Mesenchymal stem cell (in vitro differentiated cells and primary cell): ENCODE measurements at regions not wholly inside any gene's neighbourhood (a gene's known extent, or its start where the extent isn't known, plus 50 kb on each side); places are given as distances from the start of the nearest gene placed in this dataset.

Experiments used
- DNase-seq: peaks from one replicate; pipeline ENCODE4 v3.0.0-alpha.2; 2013
- H2AFZ ChIP-seq: one replicate; pipeline ENCODE4 v1.6.1; 2013; ENCODE audit warnings: low read depth, mild to moderate bottlenecking, control low read depth, inconsistent platforms, low read length, moderate library complexity
- H2AK5ac ChIP-seq: 2 replicates; pipeline ENCODE4 v1.6.1; 2013; ENCODE audit warnings: low read length, moderate library complexity, mild to moderate bottlenecking, inconsistent platforms; ENCODE audit not compliant: severe bottlenecking
- H2BK120ac ChIP-seq: one replicate; pipeline ENCODE4 v1.6.1; 2013; ENCODE audit warnings: low read depth, mild to moderate bottlenecking, inconsistent platforms, low read length, moderate library complexity
- H2BK12ac ChIP-seq, 2 experiments: one replicate each; pipeline ENCODE4 v1.6.1; 2013; ENCODE audit warnings: inconsistent platforms in 2 of 2, low read length in 2 of 2, mild to moderate bottlenecking in 2 of 2, moderate library complexity in 2 of 2, control low read depth in 1 of 2
- H2BK15ac ChIP-seq: one replicate; pipeline ENCODE4 v1.6.1; 2013; ENCODE audit warnings: mild to moderate bottlenecking, low read depth, inconsistent platforms; ENCODE audit not compliant: poor library complexity, severe bottlenecking
- H2BK5ac ChIP-seq: 2 replicates; pipeline ENCODE4 v1.6.1; 2013; ENCODE audit warnings: low read depth, mild to moderate bottlenecking, low read length, control low read depth, inconsistent platforms; ENCODE audit not compliant: poor library complexity, severe bottlenecking
- H3K14ac ChIP-seq, 2 experiments: one replicate each; pipeline ENCODE4 v1.6.1; 2013; ENCODE audit warnings: inconsistent platforms in 2 of 2, low read length in 2 of 2, control low read depth in 1 of 2, mild to moderate bottlenecking in 1 of 2, moderate library complexity in 1 of 2
- H3K18ac ChIP-seq, 2 experiments: one replicate each; pipeline ENCODE4 v1.6.1; 2013; ENCODE audit warnings: inconsistent platforms in 2 of 2, low read length in 2 of 2, control low read depth in 1 of 2, low read depth in 1 of 2, mild to moderate bottlenecking in 1 of 2
- H3K23ac ChIP-seq, 2 experiments: one replicate each; pipeline ENCODE4 v1.6.1; 2013; ENCODE audit warnings: inconsistent platforms in 2 of 2, low read length in 2 of 2, mild to moderate bottlenecking in 2 of 2, moderate library complexity in 2 of 2, control low read depth in 1 of 2
- H3K27ac ChIP-seq: 2 replicates; pipeline ENCODE4 v1.5.1; 2013; ENCODE audit warnings: mild to moderate bottlenecking, moderate library complexity, low read length, control low read depth, inconsistent platforms; ENCODE audit not compliant: poor library complexity, severe bottlenecking
- H3K27me3 ChIP-seq, 2 experiments: 2 replicates each; pipeline versions ENCODE4 v1.6.1 to v1.7.0; 2013; ENCODE audit warnings: low read length in 2 of 2, mild to moderate bottlenecking in 2 of 2, moderate library complexity in 2 of 2, control low read depth in 1 of 2, inconsistent platforms in 1 of 2; ENCODE audit not compliant: control insufficient read depth in 1 of 2, insufficient read depth in 1 of 2
- H3K36me3 ChIP-seq, 2 experiments: 2 replicates each; pipeline versions ENCODE4 v1.6.1 to v1.7.0; 2013; ENCODE audit warnings: low read length in 2 of 2, control low read depth in 1 of 2, inconsistent platforms in 1 of 2, low read depth in 1 of 2, mild to moderate bottlenecking in 1 of 2; ENCODE audit not compliant: insufficient read depth in 2 of 2, control insufficient read depth in 1 of 2
- H3K4ac ChIP-seq, 2 experiments: one replicate each; pipeline ENCODE4 v1.6.1; 2013; ENCODE audit warnings: inconsistent platforms in 2 of 2, low read length in 2 of 2, mild to moderate bottlenecking in 2 of 2, moderate library complexity in 2 of 2, control low read depth in 1 of 2, low read depth in 1 of 2
- H3K4me1 ChIP-seq: 2 replicates; pipeline ENCODE4 v1.6.1; 2013; ENCODE audit warnings: low read depth, low read length, control low read depth; ENCODE audit not compliant: control insufficient read depth, insufficient read depth
- H3K4me2 ChIP-seq: 2 replicates; pipeline ENCODE4 v1.6.1; 2013; ENCODE audit warnings: low read length, mild to moderate bottlenecking, inconsistent platforms; ENCODE audit not compliant: poor library complexity, severe bottlenecking
- H3K4me3 ChIP-seq, 2 experiments: 2 replicates each; pipeline versions ENCODE4 v1.5.1 to v1.7.0; 2013; ENCODE audit warnings: low read length in 2 of 2, mild to moderate bottlenecking in 2 of 2, control low read depth in 1 of 2, low read depth in 1 of 2; ENCODE audit not compliant: insufficient read depth in 1 of 2
- H3K79me1 ChIP-seq: replicated peaks from 2 replicates; pipeline ENCODE4 v1.6.1; 2013; ENCODE audit warnings: mild to moderate bottlenecking, control low read depth, low read length, inconsistent platforms; ENCODE audit not compliant: poor library complexity, severe bottlenecking
- H3K9ac ChIP-seq: 2 replicates; pipeline ENCODE4 v1.7.0; 2013; ENCODE audit warnings: mild to moderate bottlenecking, low read length, moderate library complexity
- H3K9me3 ChIP-seq: 2 replicates; pipeline ENCODE4 v1.7.0; 2013; ENCODE audit warnings: mild to moderate bottlenecking, low read length; ENCODE audit not compliant: control insufficient read depth
- H4K8ac ChIP-seq: one replicate; pipeline ENCODE4 v1.6.1; 2013; ENCODE audit warnings: inconsistent platforms, mild to moderate bottlenecking, low read length, moderate library complexity
- H4K91ac ChIP-seq: one replicate; pipeline ENCODE4 v1.6.1; 2013; ENCODE audit warnings: mild to moderate bottlenecking, low read length, inconsistent platforms
- WGBS: methylation state at CpG from one replicate; pipeline ENCODE4 v1.1.7; 2013; ENCODE audit warnings: mixed read lengths; 5-methylcytosine and 5-hydroxymethylcytosine counted together

- no peak overlapping the region for H3K4me3 ChIP-seq
- no peak overlapping the region for H4K8ac ChIP-seq
- no peaks in the 10 kb centered on the region for H3K36me3 ChIP-seq
- no peak overlapping the region for H2BK15ac ChIP-seq
- no peak overlapping the region for H2BK5ac ChIP-seq
- no peaks in the 10 kb centered on the region for H3K9me3 ChIP-seq
- no peak overlapping the region for H3K18ac ChIP-seq
- no peak overlapping the region for H3K27ac ChIP-seq
- H2BK12ac ChIP-seq = no peak overlapping the region
- no peak overlapping the region for H3K9ac ChIP-seq
- 88% methylated on average over 7 of the region's 7 CpGs for WGBS
- no peak for DNase-seq
- no peak overlapping the region for H2AFZ ChIP-seq
- H3K4ac ChIP-seq = no peak overlapping the region
- H2BK120ac ChIP-seq = no peak overlapping the region
- no peak overlapping the region for H3K4me2 ChIP-seq
- no peak overlapping the region for H2AK5ac ChIP-seq
- no peak overlapping the region for H3K14ac ChIP-seq
- no peaks in the 10 kb centered on the region for H3K79me1 ChIP-seq
- H3K27me3 ChIP-seq = peaks cover 0 to 67% of the 10 kb centered on the region in 2 experiments
- no peak overlapping the region for H4K91ac ChIP-seq
- no peak overlapping the region for H3K23ac ChIP-seq
- no peaks in the 10 kb centered on the region for H3K4me1 ChIP-seq
Observed at GRCh38 chr20:22288957-22289356, 295.4 kb downstream of the FOXA2 start.

- Histone ChIP-seq H3K9ac (no peak overlapping the region), H3K4me2 (no peak overlapping the region), H3K9me3 (no peaks in the 10 kb centered on the region), H3K4me3 (no peak overlapping the region), H3K27me3 (peaks cover 0 to 71% of the 10 kb centered on the region in 2 experiments), H2BK120ac (no peak overlapping the region), H3K27ac (no peak overlapping the region), H2BK5ac (no peak overlapping the region), H3K18ac (no peak overlapping the region), H4K8ac (no peak overlapping the region), H3K23ac (no peak overlapping the region), H2AFZ (no peak overlapping the region), H2BK12ac (no peak overlapping the region), H3K79me1 (no peaks in the 10 kb centered on the region), H3K4me1 (no peaks in the 10 kb centered on the region), H2AK5ac (no peak overlapping the region), H2BK15ac (no peak overlapping the region), H3K14ac (no peak overlapping the region), H3K4ac (no peak overlapping the region), H3K36me3 (no peaks in the 10 kb centered on the region), H4K91ac (no peak overlapping the region)
- 69% methylated on average over 5 of the region's 5 CpGs for WGBS
- no peak for DNase-seq
Observed at GRCh38 chr20:22288156-22288555, 296.2 kb downstream of the FOXA2 start.

GRCh38 chr20:22285555-22285954 is 298.8 kb downstream of the FOXA2 start:
- H3K4me2 ChIP-seq = no peak overlapping the region
- no peaks in the 10 kb centered on the region for H3K79me1 ChIP-seq
- no peak overlapping the region for H3K18ac ChIP-seq
- no peaks in the 10 kb centered on the region for H3K36me3 ChIP-seq
- H2BK15ac ChIP-seq = no peak overlapping the region
- no peak overlapping the region for H2BK5ac ChIP-seq
- no peak overlapping the region for H2BK120ac ChIP-seq
- H3K4me3 ChIP-seq = no peak overlapping the region
- H3K27ac ChIP-seq = no peak overlapping the region
- no peak overlapping the region for H3K14ac ChIP-seq
- H3K4ac ChIP-seq = no peak overlapping the region
- H3K27me3 ChIP-seq = peaks cover 0 to 61% of the 10 kb centered on the region in 2 experiments
- no peaks in the 10 kb centered on the region for H3K9me3 ChIP-seq
- no peak overlapping the region for H2BK12ac ChIP-seq
- H3K23ac ChIP-seq = no peak overlapping the region
- no peak overlapping the region for H3K9ac ChIP-seq
- WGBS = 59% methylated on average over 1 of the region's 1 CpG
- no peak overlapping the region for H2AK5ac ChIP-seq
- no peak for DNase-seq
- no peak overlapping the region for H4K8ac ChIP-seq
- no peak overlapping the region for H4K91ac ChIP-seq
- H3K4me1 ChIP-seq = no peaks in the 10 kb centered on the region
- no peak overlapping the region for H2AFZ ChIP-seq

- H3K79me1 ChIP-seq = no peaks in the 10 kb centered on the region
- H3K4ac ChIP-seq = no peak overlapping the region
- no peak overlapping the region for H2AK5ac ChIP-seq
- H2BK12ac ChIP-seq = no peak overlapping the region
- no peak overlapping the region for H2BK120ac ChIP-seq
- no peak overlapping the region for H2BK15ac ChIP-seq
- no peak overlapping the region for H3K18ac ChIP-seq
- H4K8ac ChIP-seq = no peak overlapping the region
- no peak overlapping the region for H4K91ac ChIP-seq
- H3K9ac ChIP-seq = no peak overlapping the region
- DNase-seq = no peak
- no peak overlapping the region for H2BK5ac ChIP-seq
- H3K4me2 ChIP-seq = no peak overlapping the region
- H3K14ac ChIP-seq = no peak overlapping the region
- no peak overlapping the region for H2AFZ ChIP-seq
- H3K23ac ChIP-seq = no peak overlapping the region
- WGBS = 79% methylated on average over 3 of the region's 3 CpGs
- H3K27ac ChIP-seq = no peak overlapping the region
- H3K9me3 ChIP-seq = no peaks in the 10 kb centered on the region
- peaks cover 0 to 41% of the 10 kb centered on the region in 2 experiments for H3K27me3 ChIP-seq
- no peaks in the 10 kb centered on the region for H3K36me3 ChIP-seq
- H3K4me3 ChIP-seq = no peak overlapping the region
- no peaks in the 10 kb centered on the region for H3K4me1 ChIP-seq
Observed at GRCh38 chr20:22282696-22283095, 301.7 kb downstream of the FOXA2 start.
